NCI-H2029 (cell line): ENCODE measurements at regions not wholly inside any gene's neighbourhood (a gene's known extent, or its start where the extent isn't known, plus 50 kb on each side); places are given as distances from the start of the nearest gene placed in this dataset.
"Not testable (repeated sequence)": the region's sequence is repeated elsewhere in the genome, so short reads cannot be mapped to it uniquely, and the experiment has no call there.

Experiments
- DNase-seq: peaks from one replicate; lab custom pipeline; 2025; lab: John Stamatoyannopoulos, UW

GRCh38 chr2:185265747-185266146 is 472.9 kb upstream of the FSIP2 start:
- DNase-seq = no peak

GRCh38 chr2:185268651-185269050 is 470.0 kb upstream of the FSIP2 start:
- DNase-seq = no peak

GRCh38 chr2:185274718-185275484 is 463.7 kb upstream of the FSIP2 start:
- DNase-seq = no peak

- not testable (repeated sequence) for DNase-seq
These were observed 462.6 kb upstream of the FSIP2 start for GRCh38 chr2:185275979-185276378.

GRCh38 chr2:185278761-185279160 is 459.8 kb upstream of the FSIP2 start:
- DNase-seq = no peak

- no peak for DNase-seq
These were observed 458.6 kb upstream of the FSIP2 start for GRCh38 chr2:185279999-185280398.

GRCh38 chr2:185284696-185285095 is 453.9 kb upstream of the FSIP2 start:
- DNase-seq = no peak

- DNase-seq = peak; percentile 68
These were observed 448.6 kb upstream of the FSIP2 start for GRCh38 chr2:185290012-185290411.

GRCh38 chr2:185291035-185291647 is 447.5 kb upstream of the FSIP2 start:
- DNase-seq = peak; percentile 40

GRCh38 chr2:185299867-185300266 is 438.7 kb upstream of the FSIP2 start:
- no peak for DNase-seq

GRCh38 chr2:185306119-185306518 is 432.5 kb upstream of the FSIP2 start:
- DNase-seq = no peak

GRCh38 chr2:185316383-185316782 is 422.2 kb upstream of the FSIP2 start:
- no peak for DNase-seq

GRCh38 chr2:185318271-185318724 is 420.3 kb upstream of the FSIP2 start:
- DNase-seq = no peak

- no peak for DNase-seq
These were observed 402.7 kb upstream of the FSIP2 start for GRCh38 chr2:185335879-185336278.

- no peak for DNase-seq
These were observed 401.6 kb upstream of the FSIP2 start for GRCh38 chr2:185337033-185337432.

- DNase-seq = peak; percentile 3
These were observed 400.5 kb upstream of the FSIP2 start for GRCh38 chr2:185338104-185338503.

GRCh38 chr2:185347445-185347844 is 391.2 kb upstream of the FSIP2 start:
- DNase-seq = no peak

- DNase-seq = no peak
These were observed 377.8 kb upstream of the FSIP2 start for GRCh38 chr2:185360776-185361175.

- DNase-seq = no peak
These were observed 366.4 kb upstream of the FSIP2 start for GRCh38 chr2:185372188-185372587.

- DNase-seq = no peak
These were observed 365.4 kb upstream of the FSIP2 start for GRCh38 chr2:185373229-185373628.

- no peak for DNase-seq
These were observed 363.7 kb upstream of the FSIP2 start for GRCh38 chr2:185374878-185375277.

- no peak for DNase-seq
These were observed 362.9 kb upstream of the FSIP2 start for GRCh38 chr2:185375731-185376130.

- no peak for DNase-seq
These were observed 357.0 kb upstream of the FSIP2 start for GRCh38 chr2:185381631-185382030.
